ENCODE measurements at regions not wholly inside any gene's neighbourhood (a gene's known extent, or its start where the extent isn't known, plus 50 kb on each side); places are given as distances from the start of the nearest gene placed in this dataset.

DNA sequence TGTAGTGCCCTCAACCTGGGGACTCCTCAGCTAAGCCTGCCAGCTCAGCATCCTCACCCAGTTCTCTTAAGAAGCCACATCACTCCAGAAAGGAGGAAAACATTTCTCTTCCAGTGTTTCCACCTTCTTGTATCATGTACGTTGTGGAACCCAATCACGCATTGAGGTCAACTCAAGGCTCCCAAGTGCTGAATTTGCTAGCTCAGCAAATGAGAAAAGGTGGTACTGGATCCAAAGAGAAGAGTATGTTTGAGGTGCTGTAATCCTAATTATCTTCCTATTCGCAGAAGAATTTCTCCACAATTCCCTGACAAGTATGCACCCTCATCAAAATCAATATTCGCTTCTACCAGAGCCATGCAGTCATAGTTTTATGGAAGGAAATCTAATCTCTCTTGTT lies 335.0 kb upstream of the C16orf82 start:
- TF ChIP-seq CTCF (IDR thresholded peaks at IDR 0.05), result no peak
- no peak for TF ChIP-seq POLR2AphosphoS5 (IDR thresholded peaks at IDR 0.05; ENCODE audit: insufficient read depth in 1 of 2, low read depth in 1 of 2)

Data from vagina (tissue), 2 donors.